ENCODE measurements at regions not wholly inside any gene's neighbourhood (a gene's known extent, or its start where the extent isn't known, plus 50 kb on each side); places are given as distances from the start of the nearest gene placed in this dataset.

DNA sequence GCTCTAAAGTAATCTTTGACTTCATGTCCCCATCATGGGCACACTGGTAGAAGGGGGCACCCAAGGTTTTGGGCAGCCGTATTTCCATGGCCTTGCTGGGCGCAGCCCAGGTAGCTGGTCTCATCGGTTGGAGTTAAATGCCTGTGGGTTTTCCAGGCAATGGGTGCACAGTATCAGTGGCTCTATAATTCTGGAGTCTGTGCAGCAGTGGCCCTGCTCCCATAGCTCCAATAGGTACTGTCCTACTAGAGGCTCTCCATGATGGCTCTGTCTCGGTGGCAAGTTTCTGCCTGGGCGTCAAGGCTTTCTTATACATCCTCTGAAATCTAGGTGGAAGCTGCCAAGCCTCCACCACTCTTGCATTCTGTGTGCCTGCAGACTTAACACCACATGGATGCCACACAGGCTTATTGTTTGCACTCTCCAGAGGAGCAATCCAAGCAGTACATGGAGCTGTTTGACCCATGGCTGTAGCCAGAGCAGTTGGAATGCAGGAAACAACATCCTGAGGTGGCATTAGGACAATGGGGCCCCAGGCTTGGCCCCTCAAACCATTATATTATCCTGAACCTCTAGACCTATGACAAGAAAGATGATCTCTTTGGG is 60.5 kb upstream of the UGT8 start:
- no peaks in the 10 kb centered on the region for H3K27me3 ChIP-seq
- intact Hi-C loops (cut with DNase I), result no loop called here
- ATAC-seq (peak; percentile 21), DNase-seq (no peak)
- no peak overlapping the region for H3K4me3 ChIP-seq
- no peaks in the 10 kb centered on the region for H3K4me1 ChIP-seq
- H3K36me3 ChIP-seq, result no peaks in the 10 kb centered on the region
- TF ChIP-seq, protein P1, sequence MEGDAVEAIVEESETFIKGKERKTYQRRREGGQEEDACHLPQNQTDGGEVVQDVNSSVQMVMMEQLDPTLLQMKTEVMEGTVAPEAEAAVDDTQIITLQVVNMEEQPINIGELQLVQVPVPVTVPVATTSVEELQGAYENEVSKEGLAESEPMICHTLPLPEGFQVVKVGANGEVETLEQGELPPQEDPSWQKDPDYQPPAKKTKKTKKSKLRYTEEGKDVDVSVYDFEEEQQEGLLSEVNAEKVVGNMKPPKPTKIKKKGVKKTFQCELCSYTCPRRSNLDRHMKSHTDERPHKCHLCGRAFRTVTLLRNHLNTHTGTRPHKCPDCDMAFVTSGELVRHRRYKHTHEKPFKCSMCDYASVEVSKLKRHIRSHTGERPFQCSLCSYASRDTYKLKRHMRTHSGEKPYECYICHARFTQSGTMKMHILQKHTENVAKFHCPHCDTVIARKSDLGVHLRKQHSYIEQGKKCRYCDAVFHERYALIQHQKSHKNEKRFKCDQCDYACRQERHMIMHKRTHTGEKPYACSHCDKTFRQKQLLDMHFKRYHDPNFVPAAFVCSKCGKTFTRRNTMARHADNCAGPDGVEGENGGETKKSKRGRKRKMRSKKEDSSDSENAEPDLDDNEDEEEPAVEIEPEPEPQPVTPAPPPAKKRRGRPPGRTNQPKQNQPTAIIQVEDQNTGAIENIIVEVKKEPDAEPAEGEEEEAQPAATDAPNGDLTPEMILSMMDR (IDR thresholded peaks at IDR 0.05), result no peak
- no peak overlapping the region for H3K27ac ChIP-seq
- H3K9me3 ChIP-seq, result no peaks in the 10 kb centered on the region

DNA sequence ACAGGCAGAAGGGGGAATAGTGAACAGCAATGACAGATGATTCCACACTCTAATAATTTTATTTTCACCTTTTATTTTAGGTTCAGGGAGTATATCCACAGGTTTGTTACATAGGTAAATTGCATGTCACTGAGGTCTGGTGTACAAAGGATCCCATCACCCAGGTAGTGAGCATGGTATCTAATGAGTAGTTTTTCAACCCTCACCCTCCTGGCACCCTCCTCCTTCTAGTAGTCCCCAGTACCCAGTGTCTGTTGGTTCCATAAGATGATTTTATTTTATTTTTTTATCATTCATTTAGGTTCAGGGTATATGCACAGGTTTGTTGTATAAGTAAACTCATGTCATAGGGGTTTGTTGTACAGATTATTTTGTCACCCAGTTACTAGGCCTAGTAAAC is 58.6 kb upstream of the UGT8 start:
- ATAC-seq, result no peak
- Histone ChIP-seq H3K27me3 (no peaks in the 10 kb centered on the region), H3K4me3 (no peak overlapping the region), H3K9me3 (no peaks in the 10 kb centered on the region), H3K4me1 (no peaks in the 10 kb centered on the region), H3K27ac (no peak overlapping the region), H3K36me3 (no peaks in the 10 kb centered on the region)
- TF ChIP-seq, protein P1 (IDR thresholded peaks at IDR 0.05), result no peak
- intact Hi-C loops (cut with DNase I), result no loop called here
- no peak for DNase-seq

DNA sequence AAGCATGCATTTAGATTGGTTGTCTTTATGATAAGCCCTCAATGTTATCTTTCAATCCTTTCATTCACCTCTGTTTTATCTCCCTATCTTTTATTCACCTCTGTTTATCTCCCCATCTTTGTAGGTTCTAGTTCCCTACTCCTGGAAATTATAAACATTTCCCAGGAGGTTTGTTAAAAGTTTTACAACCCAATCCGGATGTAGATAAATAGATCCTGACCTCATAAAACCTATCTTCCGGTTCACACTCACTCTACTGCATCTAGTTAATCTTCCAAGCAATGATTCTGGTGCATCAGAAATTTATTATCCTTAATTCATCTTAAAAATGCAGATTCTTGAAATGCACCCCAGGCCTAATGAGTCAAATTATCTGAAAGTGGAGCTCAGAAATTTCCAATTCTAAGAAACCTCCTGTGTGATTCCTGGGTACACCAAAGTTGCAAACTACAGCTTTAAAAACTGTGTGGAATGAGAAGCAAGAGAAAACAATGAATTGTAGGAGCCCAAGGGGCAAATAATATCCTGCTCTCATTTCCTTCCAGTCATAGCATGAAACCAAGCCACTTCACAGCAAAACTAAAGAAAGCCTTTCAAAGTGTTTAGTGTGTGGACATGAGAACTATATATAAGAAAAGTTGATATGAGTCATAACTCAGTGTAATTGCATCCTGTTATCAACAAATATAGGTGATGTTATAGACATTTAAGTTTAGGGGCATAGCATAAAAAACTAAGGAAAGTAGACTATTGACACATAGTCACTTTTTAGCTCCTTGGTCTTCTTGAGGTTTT is 51.1 kb upstream of the UGT8 start:
- H3K27ac ChIP-seq, result no peak overlapping the region
- DNase-seq, result no peak
- no peaks in the 10 kb centered on the region for H3K4me1 ChIP-seq
- H3K9me3 ChIP-seq, result peaks cover 5% of the 10 kb centered on the region
- TF ChIP-seq, protein P1 (IDR thresholded peaks at IDR 0.05), result no peak
- ATAC-seq, result no peak
- H3K4me3 ChIP-seq, result no peak overlapping the region
- no peaks in the 10 kb centered on the region for H3K27me3 ChIP-seq
- intact Hi-C loops (cut with DNase I), result no loop called here
- H3K36me3 ChIP-seq, result no peaks in the 10 kb centered on the region
